Activated CD4-positive, alpha-beta T cell treated with anti-CD3 and anti-CD28 coated beads, Interleukin-2, amount 50 U/mL, for 48 hours (primary cell): ENCODE measurements at regions not wholly inside any gene's neighbourhood (a gene's known extent, or its start where the extent isn't known, plus 50 kb on each side); places are given as distances from the start of the nearest gene placed in this dataset.

Experiments used
- DNase-seq, 2 experiments: peaks; one replicate each; pipeline ENCODE4 v3.0.0-alpha.2; 2020

GRCh38 chr2:19131871-19132270, 226.6 kb downstream of the OSR1 start:
- no peak for DNase-seq

- DNase-seq = no peak
These were observed 230.3 kb downstream of the OSR1 start for GRCh38 chr2:19128148-19128547.

GRCh38 chr2:19127616-19128015, 230.8 kb downstream of the OSR1 start:
- DNase-seq = no peak

GRCh38 chr2:19125901-19126680, 232.3 kb downstream of the OSR1 start:
- DNase-seq = no peak

- DNase-seq = no peak
These were observed 234.3 kb downstream of the OSR1 start for GRCh38 chr2:19124135-19124534.

GRCh38 chr2:19123556-19123955, 234.9 kb downstream of the OSR1 start:
- DNase-seq = no peak

DNA sequence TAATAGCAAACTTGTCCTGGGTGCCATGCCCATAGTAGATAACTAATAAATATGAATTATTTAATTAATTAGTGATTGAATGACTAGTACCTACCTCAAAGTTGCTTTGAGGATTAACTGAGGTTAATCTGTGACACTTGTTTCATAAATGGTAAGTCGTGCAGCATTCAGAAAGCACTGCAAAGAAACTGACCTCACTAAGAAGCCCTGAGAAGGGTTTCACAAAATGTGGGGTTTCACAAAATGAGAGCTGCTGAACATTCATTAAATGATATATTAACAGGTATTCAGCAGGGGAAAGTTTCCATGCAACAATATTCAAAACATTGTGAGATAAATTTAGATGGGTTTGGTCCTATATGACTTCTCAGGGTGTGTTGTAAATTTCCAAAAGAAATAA, 236.2 kb downstream of the OSR1 start:
- DNase-seq = no peak

DNA sequence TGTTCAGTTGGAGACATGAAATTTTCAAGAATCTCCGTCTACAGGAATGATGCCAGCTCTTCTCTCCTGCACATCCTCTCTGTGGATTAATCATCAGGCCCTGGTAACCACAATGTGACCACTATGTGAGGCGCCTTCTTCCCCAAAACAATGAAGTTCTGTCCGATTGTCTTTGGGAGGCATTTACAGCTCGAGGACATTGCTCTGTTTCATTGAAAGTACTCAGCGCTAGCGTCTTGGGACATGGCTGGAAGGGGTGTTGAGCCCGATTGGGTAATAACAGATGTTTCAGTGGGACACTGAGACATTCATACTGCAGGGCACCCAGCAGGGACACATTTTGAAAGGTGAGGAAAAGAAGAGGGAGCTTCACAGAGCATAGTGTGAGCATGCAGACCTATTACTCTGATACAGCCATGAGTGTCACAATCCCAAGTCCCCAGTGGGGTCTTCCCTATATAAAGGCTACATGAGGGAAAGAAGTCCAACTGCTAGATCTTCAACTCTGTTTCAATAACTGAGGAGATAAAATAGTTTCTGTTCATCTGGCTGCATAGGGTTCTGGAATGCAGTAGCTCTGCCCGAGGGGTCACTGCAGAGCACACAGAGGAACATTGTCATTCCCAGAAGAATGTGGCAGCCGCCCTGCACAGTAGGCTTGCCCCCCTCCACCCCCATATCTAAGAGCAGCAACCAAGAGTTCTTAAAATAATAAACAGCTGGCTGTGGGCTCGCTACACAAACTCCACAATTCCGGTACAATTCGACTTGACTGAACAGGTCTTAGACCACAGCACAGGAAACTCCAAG, 237.3 kb downstream of the OSR1 start:
- DNase-seq = no peak

- no peak for DNase-seq
These were observed 238.2 kb downstream of the OSR1 start for GRCh38 chr2:19120181-19120580.

GRCh38 chr2:19119326-19120001, 239.0 kb downstream of the OSR1 start:
- DNase-seq = no peak

GRCh38 chr2:19116918-19117317, 241.5 kb downstream of the OSR1 start:
- no peak for DNase-seq

DNA sequence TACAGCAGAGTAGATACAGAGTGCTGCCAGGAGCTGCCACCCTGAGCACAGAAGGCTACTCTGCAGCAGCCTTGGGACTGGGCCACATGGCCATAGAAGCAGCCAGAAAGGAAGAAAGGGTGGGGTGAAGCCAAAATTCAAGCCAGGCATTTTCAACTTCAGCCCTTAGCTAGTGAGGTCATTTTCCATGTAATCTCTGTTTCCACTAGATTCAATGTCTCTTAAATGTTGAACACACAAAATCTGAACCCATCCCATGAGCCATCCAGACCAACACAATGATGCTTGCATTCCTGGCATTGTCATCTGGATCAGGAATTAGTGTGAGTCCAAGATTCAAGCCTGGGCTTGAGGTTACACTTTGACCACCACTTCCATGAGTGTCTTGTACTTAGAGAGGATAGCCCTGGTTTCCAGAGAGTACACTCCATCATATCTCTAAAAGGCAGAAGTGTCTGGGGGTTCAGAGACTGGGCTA, 243.6 kb downstream of the OSR1 start:
- no peak for DNase-seq

DNA sequence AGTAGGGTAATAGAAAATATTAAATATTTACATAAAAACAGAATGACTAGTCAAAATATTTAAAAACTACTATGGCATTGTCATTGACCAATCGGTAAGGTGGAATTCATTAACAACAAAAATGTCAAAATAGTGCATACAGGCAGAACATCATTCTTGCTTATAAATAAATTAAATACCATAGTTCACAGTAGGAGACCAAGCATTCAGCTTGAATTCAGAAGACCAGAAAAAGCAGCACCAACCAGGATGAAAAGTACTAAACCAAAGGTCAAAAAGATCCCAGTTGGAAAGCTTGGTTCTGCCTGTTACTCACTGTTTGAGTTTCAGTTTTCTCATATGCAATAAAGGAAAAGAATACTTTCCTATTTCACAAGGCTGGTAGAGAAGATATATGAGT, 244.3 kb downstream of the OSR1 start:
- no peak for DNase-seq

DNA sequence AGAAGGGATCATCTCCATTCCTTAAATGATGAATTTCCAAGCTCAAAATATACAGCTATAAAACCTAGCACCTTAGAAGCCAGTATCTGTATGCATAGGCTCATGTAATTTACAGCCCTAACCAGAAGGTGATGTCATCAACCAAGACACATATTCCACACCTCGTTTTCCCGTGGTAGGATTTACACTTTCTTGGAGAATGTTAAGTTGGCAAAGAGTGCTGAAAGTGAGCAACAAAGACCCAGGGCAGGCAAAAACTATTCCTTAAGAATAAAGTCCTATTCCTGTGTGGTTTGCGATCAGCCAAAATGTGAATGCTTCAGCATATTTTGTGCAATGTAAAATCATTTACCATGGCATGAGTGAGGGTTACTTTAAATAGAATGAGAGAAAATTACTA, 247.1 kb downstream of the OSR1 start:
- no peak for DNase-seq

GRCh38 chr2:19109518-19109917, 248.9 kb downstream of the OSR1 start:
- DNase-seq = no peak

- no peak for DNase-seq
These were observed 252.0 kb downstream of the OSR1 start for GRCh38 chr2:19106376-19106775.

GRCh38 chr2:19104503-19104902, 253.9 kb downstream of the OSR1 start:
- DNase-seq = no peak

DNA sequence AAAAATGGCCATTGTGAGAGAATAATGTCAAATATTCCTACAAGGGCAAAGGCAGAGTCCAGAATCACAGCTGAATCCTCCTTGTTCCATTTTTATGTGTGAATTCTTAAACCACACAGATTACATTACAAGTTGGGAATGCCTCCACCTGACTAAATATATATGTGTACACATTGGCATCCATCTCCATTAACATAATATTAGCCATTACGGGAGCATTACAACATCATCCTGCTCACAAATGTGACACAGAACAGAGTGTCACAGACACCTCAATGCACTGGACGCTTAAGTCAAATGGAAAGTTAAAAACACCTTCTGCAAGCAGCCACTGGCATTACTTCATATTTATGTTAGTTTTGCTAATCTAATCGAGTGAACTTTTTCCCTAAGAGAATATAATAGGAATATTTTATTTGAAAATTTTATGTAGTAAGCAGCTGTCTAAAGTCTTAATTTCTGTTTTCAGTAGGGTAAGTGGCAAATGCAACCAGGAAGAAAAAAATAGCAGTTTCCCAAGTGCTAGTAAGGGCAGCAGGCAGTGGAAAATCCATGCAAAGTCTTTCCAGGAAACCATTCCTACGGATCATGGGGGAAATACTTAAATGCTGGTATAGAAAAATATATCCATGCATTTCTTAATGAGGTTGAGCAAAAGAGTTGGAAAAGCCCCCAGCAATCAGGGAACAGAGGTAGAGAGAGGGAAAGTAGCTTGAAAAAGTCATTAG, 255.6 kb downstream of the OSR1 start:
- DNase-seq = no peak

- DNase-seq = no peak
These were observed 256.5 kb downstream of the OSR1 start for GRCh38 chr2:19101968-19102367.

DNA sequence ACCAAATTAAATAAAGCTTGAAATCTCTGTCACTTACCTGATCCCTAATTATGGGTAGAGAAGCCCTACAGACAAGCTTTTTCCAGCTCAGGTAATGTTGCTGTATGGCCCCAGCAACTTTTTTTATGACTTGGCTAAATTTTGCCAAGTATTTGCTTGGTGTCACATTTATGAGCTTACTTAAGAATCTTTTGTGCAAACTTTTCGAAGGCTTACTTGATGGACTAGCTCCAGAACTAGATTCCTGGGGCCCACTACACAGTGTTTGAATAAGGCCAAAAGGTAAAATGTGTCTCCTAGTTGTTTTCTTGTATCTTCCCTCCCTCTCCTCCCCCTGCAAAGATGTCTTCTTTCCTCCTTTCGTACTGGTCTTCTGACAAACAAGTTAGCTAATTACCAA, 257.9 kb downstream of the OSR1 start:
- DNase-seq = no peak

- no peak for DNase-seq
These were observed 259.2 kb downstream of the OSR1 start for GRCh38 chr2:19099181-19099580.

DNA sequence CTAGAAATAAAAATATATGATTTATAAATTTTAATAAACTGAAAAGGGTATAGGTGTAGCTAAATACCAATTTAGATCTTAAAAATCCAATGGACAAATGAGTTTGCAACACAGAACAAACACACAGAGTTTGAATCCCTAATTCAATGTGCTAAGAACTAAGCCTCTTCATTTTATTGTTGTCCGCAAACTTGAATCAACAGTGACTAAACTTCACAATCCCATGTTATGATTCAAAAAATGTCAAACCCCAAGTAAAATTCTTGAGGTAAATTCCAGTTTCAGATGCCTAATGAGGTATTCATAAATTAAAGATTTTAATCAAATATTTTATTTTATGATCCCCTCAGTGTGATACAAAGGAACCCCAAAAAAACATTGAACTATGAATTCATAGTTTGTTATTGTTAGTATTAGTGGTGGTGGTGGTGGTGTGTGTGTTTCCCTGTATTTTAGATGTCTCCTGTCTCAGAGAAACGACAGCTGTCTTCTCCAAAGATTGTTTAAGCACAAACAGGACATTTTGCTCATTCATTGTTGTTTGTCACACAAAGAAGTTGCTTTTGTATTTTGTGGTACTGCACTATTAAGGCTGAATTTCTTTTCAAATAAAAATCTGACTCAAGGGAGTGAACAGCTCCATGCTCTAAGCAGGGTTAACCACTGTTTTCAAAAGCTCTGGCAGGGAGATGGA, 259.8 kb downstream of the OSR1 start:
- no peak for DNase-seq
